K562 (cell line): ENCODE measurements at regions not wholly inside any gene's neighbourhood (a gene's known extent, or its start where the extent isn't known, plus 50 kb on each side); places are given as distances from the start of the nearest gene placed in this dataset.

Source experiments
- ATAC-seq: fragments of 200-7000 bp; cut with Tn5 transposase; 3 replicates; pipeline ENCODE4 v1.9.1; 2020; ENCODE audit warnings: moderate library complexity
- BruUV-seq: library from RNA; stranded (reverse); fragments of 400-500 nt; replicated peaks from 2 replicates; lab custom pipeline; 2021; lab: Mats Ljungman, UMichigan
- CTCF ChIA-PET: fragments of 300-600 bp; formaldehyde crosslinking; extraction: SDS; loops from one replicate; lab custom pipeline; 2021; ENCODE audit warnings: low intra/inter-chr PET ratio; lab: Yijun Ruan, JAX
- POLR2A ChIA-PET: fragments of 300-600, 350-650 bp; sonication (Branson Sonifier 250); formaldehyde crosslinking; extraction: SDS; loops from one replicate; lab custom pipeline; 2021; ENCODE audit warnings: antibody characterized with exemption, inconsistent platforms; lab: Yijun Ruan, JAX
- DNase-seq, 4 experiments: peaks; one replicate each; pipeline versions ENCODE4 v3.0.0 to v3.0.0-alpha.2; 2011 to 2018; ENCODE audit warnings: low spot score in 3 of 4, mixed read lengths in 3 of 4; ENCODE audit errors: extremely low read depth in 1 of 4
- FAIRE-seq: peaks from 2 replicates; lab custom pipeline; 2011; peaks lifted over from hg19 to GRCh38; lab: Jason Lieb, UNC
- H2AFZ ChIP-seq: 2 replicates; pipeline ENCODE4 v1.6.0; 2011; ENCODE audit warnings: low read depth, low read length, control low read depth, inconsistent platforms
- H3K27ac ChIP-seq: fragments of 200-600 bp; 3 replicates; pipeline ENCODE4 v1.8.0; 2011; ENCODE audit warnings: low read depth, mild to moderate bottlenecking, control low read depth, inconsistent platforms, low read length, moderate library complexity, mixed read lengths; ENCODE audit errors: extremely low read depth
- H3K27me3 ChIP-seq, 2 experiments: fragments of 300-600 bp in 1 of 2; 2 replicates in 1 of 2; 3 replicates in 1 of 2; pipeline versions ENCODE4 v1.6.0 to v1.8.0; 2011; ENCODE audit warnings: inconsistent platforms in 2 of 2, low read length in 2 of 2, mild to moderate bottlenecking in 1 of 2, mixed read lengths in 1 of 2, moderate library complexity in 1 of 2; ENCODE audit not compliant: control insufficient read depth in 2 of 2, insufficient read depth in 2 of 2
- H3K36me3 ChIP-seq: fragments of 300-600 bp; 3 replicates; pipeline ENCODE4 v1.8.0; 2011; ENCODE audit warnings: mild to moderate bottlenecking, low read length, inconsistent platforms; ENCODE audit not compliant: control insufficient read depth, insufficient read depth
- H3K4me1 ChIP-seq, 2 experiments: fragments of 200-600 bp in 1 of 2; replicated peaks in 1 of 2; 2 replicates in 1 of 2; 3 replicates in 1 of 2; pipeline versions ENCODE4 v1.5.1 to v1.8.0; 2011; ENCODE audit warnings: inconsistent platforms in 2 of 2, low read length in 2 of 2, mild to moderate bottlenecking in 1 of 2, mixed read lengths in 1 of 2, moderate library complexity in 1 of 2; ENCODE audit not compliant: control insufficient read depth in 2 of 2, insufficient read depth in 2 of 2
- H3K4me2 ChIP-seq: 2 replicates; pipeline ENCODE4 v1.6.1; 2011; ENCODE audit warnings: low read length, control low read depth, inconsistent platforms, mixed read lengths; ENCODE audit not compliant: insufficient read depth
- H3K4me3 ChIP-seq: fragments of 200-600 bp; sonication (generic), shearing (Covaris generic); 2 replicates; pipeline ENCODE4 v1.5.1; 2016; ENCODE audit warnings: control low read depth, inconsistent platforms
- H3K79me2 ChIP-seq: fragments of 200-600 bp; 3 replicates; pipeline ENCODE4 v1.8.0; 2011; ENCODE audit warnings: low read length, inconsistent platforms; ENCODE audit not compliant: control insufficient read depth, insufficient read depth
- H3K9ac ChIP-seq, 2 experiments: 2 replicates each; pipeline versions ENCODE4 v1.6.0 to v1.6.1; 2011; ENCODE audit warnings: low read depth in 2 of 2, low read length in 2 of 2, control low read depth in 1 of 2, inconsistent platforms in 1 of 2, mild to moderate bottlenecking in 1 of 2, mixed read lengths in 1 of 2; ENCODE audit not compliant: insufficient read depth in 1 of 2
- H3K9me1 ChIP-seq: one replicate; pipeline ENCODE4 v1.6.0; 2011; ENCODE audit warnings: inconsistent platforms, mild to moderate bottlenecking, low read length, moderate library complexity; ENCODE audit not compliant: control insufficient read depth, insufficient read depth
- H3K9me3 ChIP-seq: replicated peaks from 2 replicates; pipeline ENCODE4 v1.5.1; 2011; ENCODE audit warnings: low read depth, low read length, inconsistent platforms; ENCODE audit not compliant: control insufficient read depth, insufficient read depth
- H4K20me1 ChIP-seq: replicated peaks from 2 replicates; pipeline ENCODE4 v1.6.1; 2011; ENCODE audit warnings: low read length, inconsistent platforms, mixed read lengths; ENCODE audit not compliant: control insufficient read depth, insufficient read depth
- CEBPG ChIP-seq, 3 experiments: fragments of 200-800 bp in 1 of 3; sonication (Bioruptor generic) in 1 of 3; sonication (generic) in 1 of 3; formaldehyde crosslinking in 1 of 3; IDR thresholded peaks in 2 of 3; conservative IDR thresholded peaks in 1 of 3; 2 replicates each; pipeline versions ENCODE4 v1.6.1 to v1.8.0; 2016 to 2022; ENCODE audit warnings: missing compliant biosample characterization in 2 of 3, missing genetic modification characterization in 2 of 3, mild to moderate bottlenecking in 1 of 3, missing genetic modification reagents in 1 of 3
- EZH2 ChIP-seq: IDR thresholded peaks from 2 replicates; pipeline ENCODE4 v1.6.1; 2012; ENCODE audit warnings: low read depth, mild to moderate bottlenecking, inconsistent platforms, low read length, borderline replicate concordance
- ZNF561 ChIP-seq: fragments of 450-650 bp; formaldehyde crosslinking; conservative IDR thresholded peaks from 2 replicates; pipeline ENCODE4 v1.4.0; 2020; ENCODE audit warnings: mild to moderate bottlenecking, moderate library complexity
- WGBS: fragments of 100-300 bp; shearing (Covaris generic); methylation state at CpG from one replicate; pipeline ENCODE4 v1.1.6; 2016; ENCODE audit warnings: low coverage, mixed read lengths; ENCODE audit not compliant: insufficient coverage; ENCODE audit errors: missing lambda C conversion rate; 5-methylcytosine and 5-hydroxymethylcytosine counted together
- in situ Hi-C: fragments of 300-500 bp; cut with MboI; formaldehyde crosslinking; loops from 4 replicates; pipeline ENCODE4 v1.15.0; 2018; ENCODE audit warnings: inconsistent platforms, mixed read lengths
- intact Hi-C: fragments of 100-400 bp; cut with micrococcal nuclease; formaldehyde crosslinking; loops from 2 replicates; pipeline ENCODE4 v1.14.2; 2022
- TF ChIP-seq, protein P1 (sequence below), 2 experiments: fragments of 450-650 bp in 1 of 2; sonication (generic) in 1 of 2; formaldehyde crosslinking in 1 of 2; IDR thresholded peaks in 1 of 2; conservative IDR thresholded peaks in 1 of 2; 2 replicates each; pipeline versions ENCODE4 v1.6.1 to v1.8.1; 2016 to 2023; ENCODE audit warnings: mild to moderate bottlenecking in 2 of 2, moderate library complexity in 2 of 2, inconsistent platforms in 1 of 2, missing genetic modification reagents in 1 of 2
- TF ChIP-seq, protein P2 (sequence below): fragments of 250-450 bp; sonication (Bioruptor Pico); IDR thresholded peaks from 2 replicates; pipeline ENCODE4 v1.8.0; 2022; ENCODE audit warnings: moderate library complexity, mild to moderate bottlenecking, inconsistent platforms
- TF ChIP-seq, protein P3 (sequence below): sonication (generic); formaldehyde crosslinking; IDR thresholded peaks from 2 replicates; pipeline ENCODE4 v1.9.0; 2022; ENCODE audit warnings: mild to moderate bottlenecking, missing genetic modification reagents

DNA sequence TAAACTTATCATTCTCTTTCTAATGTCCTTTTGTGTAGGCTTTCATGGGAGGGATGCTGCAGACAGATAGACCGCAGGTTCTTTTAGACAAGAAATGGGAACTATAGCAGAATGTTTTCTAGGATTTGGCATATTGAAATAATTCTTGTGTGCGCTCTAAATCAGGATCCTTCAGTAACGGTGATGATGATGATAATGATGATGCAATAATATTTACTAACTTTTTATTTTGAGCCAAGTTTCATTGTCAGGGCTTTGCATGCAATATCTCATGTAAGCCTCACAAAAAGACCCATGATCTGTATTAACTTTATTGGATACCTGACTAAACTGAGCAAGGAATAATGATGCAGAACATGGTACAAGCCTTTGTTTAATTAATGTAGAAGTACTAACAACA, 280.1 kb downstream of the HAO1 start:
- no peak overlapping the region for H2AFZ ChIP-seq
- no peaks in the 10 kb centered on the region for H3K27me3 ChIP-seq
- intact Hi-C loops, result no loop called here
- no peaks in the 10 kb centered on the region for H3K9me1 ChIP-seq
- CTCF ChIA-PET, result interaction anchor here (0.6 kb wide), 1 partner anchor 34 kb away, joined by 5 read pairs; no protein-coding TSS in a partner anchor
- no peaks in the 10 kb centered on the region for H4K20me1 ChIP-seq
- 9% methylated on average over 3 of the region's 3 CpGs for WGBS
- no peaks in the 10 kb centered on the region for H3K9me3 ChIP-seq
- DNase-seq (no peak), FAIRE-seq (no peak), ATAC-seq (no peak)
- in situ Hi-C loops, result no loop called here
- no peak overlapping the region for H3K4me2 ChIP-seq
- no peaks in the 10 kb centered on the region for H3K36me3 ChIP-seq
- no peaks in the 10 kb centered on the region for H3K4me1 ChIP-seq
- no TSS peak for BruUV-seq
- H3K27ac ChIP-seq, result no peak overlapping the region
- TF ChIP-seq, protein P1, sequence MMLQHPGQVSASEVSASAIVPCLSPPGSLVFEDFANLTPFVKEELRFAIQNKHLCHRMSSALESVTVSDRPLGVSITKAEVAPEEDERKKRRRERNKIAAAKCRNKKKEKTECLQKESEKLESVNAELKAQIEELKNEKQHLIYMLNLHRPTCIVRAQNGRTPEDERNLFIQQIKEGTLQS (IDR thresholded peaks at IDR 0.05), result peak; percentile 49; the same call in 1 of the 2 replicates
- TF ChIP-seq, protein P1 (CRISPR knock-in tag; conservative IDR thresholded peaks at IDR 0.05), result no peak
- TF ChIP-seq ZNF561 (CRISPR knock-in tag) (no peak), CEBPG (CRISPR knock-in tag; IDR thresholded peaks at IDR 0.05) (no peak), CEBPG (tag; conservative IDR thresholded peaks at IDR 0.05 in 1 of 2, IDR thresholded peaks at IDR 0.05 in 1 of 2) (peak in 1 of 2 experiments; percentile 78; a peak in 2 of 4 replicates)
- no peak overlapping the region for H3K9ac ChIP-seq
- no peak overlapping the region for H3K4me3 ChIP-seq
- H3K79me2 ChIP-seq, result no peaks in the 10 kb centered on the region
- POLR2A ChIA-PET, result no interaction called here

DNA sequence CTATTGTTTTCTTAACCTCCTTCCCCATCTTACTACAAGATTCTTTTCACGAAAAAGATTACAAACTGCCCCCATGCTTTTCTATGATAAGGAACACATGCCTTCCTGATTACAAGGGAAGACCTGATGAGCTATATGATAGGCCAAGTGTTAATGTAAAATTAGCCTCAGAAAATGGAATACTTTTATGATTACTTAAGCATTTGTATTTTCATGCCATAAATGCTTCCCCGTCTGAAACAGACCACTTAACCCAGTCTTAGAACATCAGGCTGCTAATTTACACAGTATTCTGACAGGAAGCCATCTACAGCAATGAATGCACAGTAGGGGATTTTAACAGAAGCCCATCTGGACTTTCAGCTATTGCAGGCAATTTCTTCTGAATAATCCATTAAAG, 274.9 kb downstream of the HAO1 start:
- Histone ChIP-seq H2AFZ (no peak overlapping the region), H3K4me1 (no peaks in the 10 kb centered on the region), H3K27me3 (no peaks in the 10 kb centered on the region), H3K4me2 (no peak overlapping the region), H3K9me1 (no peaks in the 10 kb centered on the region), H3K36me3 (no peaks in the 10 kb centered on the region), H3K4me3 (no peak overlapping the region), H3K9me3 (no peaks in the 10 kb centered on the region), H4K20me1 (no peaks in the 10 kb centered on the region), H3K27ac (no peak overlapping the region), H3K79me2 (no peaks in the 10 kb centered on the region), H3K9ac (no peak overlapping the region)
- WGBS, result 0% methylated on average over 2 of the region's 2 CpGs
- BruUV-seq, result no TSS peak
- ChIA-PET CTCF (no interaction called here), POLR2A (no interaction called here)
- in situ Hi-C loops, result no loop called here
- intact Hi-C loops, result no loop called here
- FAIRE-seq (no peak), DNase-seq (no peak), ATAC-seq (no peak)
- TF ChIP-seq EZH2, result no peak
- TF ChIP-seq, protein P2, sequence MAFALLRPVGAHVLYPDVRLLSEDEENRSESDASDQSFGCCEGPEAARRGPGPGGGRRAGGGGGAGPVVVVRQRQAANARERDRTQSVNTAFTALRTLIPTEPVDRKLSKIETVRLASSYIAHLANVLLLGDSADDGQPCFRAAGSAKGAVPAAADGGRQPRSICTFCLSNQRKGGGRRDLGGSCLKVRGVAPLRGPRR (CRISPR knock-in tag), result no peak
- TF ChIP-seq, protein P3, sequence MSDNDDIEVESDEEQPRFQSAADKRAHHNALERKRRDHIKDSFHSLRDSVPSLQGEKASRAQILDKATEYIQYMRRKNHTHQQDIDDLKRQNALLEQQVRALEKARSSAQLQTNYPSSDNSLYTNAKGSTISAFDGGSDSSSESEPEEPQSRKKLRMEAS (CRISPR knock-in tag), result no peak
